Esophagus squamous epithelium (tissue), 5 donors: ENCODE measurements at regions not wholly inside any gene's neighbourhood (a gene's known extent, or its start where the extent isn't known, plus 50 kb on each side); places are given as distances from the start of the nearest gene placed in this dataset.
"Not testable (repeated sequence)": the region's sequence is repeated elsewhere in the genome, so short reads cannot be mapped to it uniquely, and the experiment has no call there.

Source experiments
- DNase-seq: peaks from one replicate; lab custom pipeline; 2025; lab: John Stamatoyannopoulos, UW
- H3K27ac ChIP-seq, 4 donors: fragments of 200-600 bp; sonication (generic); one replicate each; pipeline ENCODE4 v1.5.1; 2016 to 2019; ENCODE audit warnings: mild to moderate bottlenecking in 1 of 4
- H3K27me3 ChIP-seq, 4 donors: fragments of 200-600 bp; sonication (generic); 1 replicate in 3 of 4; 2 replicates in 1 of 4; pipeline versions ENCODE4 v1.5.1 to v1.6.0; 2017 to 2021; ENCODE audit warnings: antibody characterized with exemption in 1 of 4
- H3K36me3 ChIP-seq, 3 donors: fragments of 200-600 bp; sonication (generic); one replicate each; pipeline ENCODE4 v1.5.1; 2016 to 2019
- H3K4me1 ChIP-seq, 3 donors: fragments of 200-600 bp; sonication (generic); one replicate each; pipeline ENCODE4 v1.5.1; 2017 to 2019
- H3K4me3 ChIP-seq, 4 donors: fragments of 200-600 bp; sonication (generic); 1 replicate in 3 of 4; 2 replicates in 1 of 4; pipeline ENCODE4 v1.5.1; 2016 to 2019; ENCODE audit warnings: mild to moderate bottlenecking in 2 of 4, moderate library complexity in 1 of 4
- H3K9me3 ChIP-seq, 3 donors: fragments of 200-600 bp; sonication (generic); one replicate each; pipeline ENCODE4 v1.5.1; 2016 to 2019
- POLR2A ChIP-seq, 4 donors: fragments of 450-650 bp; IDR thresholded peaks; one replicate each; pipeline ENCODE4 v1.6.1; 2017; ENCODE audit warnings: antibody characterized with exemption in 4 of 4, mild to moderate bottlenecking in 4 of 4, moderate library complexity in 3 of 4
- WGBS, 2 donors: methylation state at CpG; one replicate each; pipeline ENCODE4 v1.1.5; 2018; 5-methylcytosine and 5-hydroxymethylcytosine counted together
- intact Hi-C: fragments of 100-400 bp; cut with DNase I; formaldehyde crosslinking; loops from one replicate; pipeline ENCODE4 v1.15.0; 2022
- TF ChIP-seq, protein P1 (sequence below), 6 experiments: fragments of 450-650 bp in 4 of 6; fragments of 200-600 bp in 2 of 6; sonication (generic) in 2 of 6; IDR thresholded peaks; one replicate each; pipeline ENCODE4 v1.5.1; 2016 to 2019; ENCODE audit warnings: antibody characterized with exemption in 6 of 6, mild to moderate bottlenecking in 4 of 6, moderate library complexity in 4 of 6
- donor health status: DM: yes; HTN: yes; CAD: no.

DNA sequence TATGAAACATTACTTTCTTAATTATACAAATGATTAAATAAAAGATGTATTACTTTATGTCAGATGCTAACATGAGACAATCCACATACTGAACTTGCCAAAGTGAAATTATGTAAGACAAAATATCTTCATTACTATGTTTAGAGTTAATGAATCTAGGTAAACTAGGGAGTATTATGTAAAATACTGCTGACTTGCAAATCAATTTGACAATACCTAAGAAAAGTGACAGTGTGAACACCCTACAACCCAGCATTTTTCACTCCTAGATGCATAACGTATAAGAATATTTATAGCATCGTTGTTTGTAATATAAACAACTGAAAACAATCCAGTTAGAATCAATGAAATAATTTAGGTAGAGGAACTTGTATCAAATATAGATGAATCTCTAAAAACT is 546.3 kb downstream of the MAGEB5 start:
- TF ChIP-seq, protein P1, sequence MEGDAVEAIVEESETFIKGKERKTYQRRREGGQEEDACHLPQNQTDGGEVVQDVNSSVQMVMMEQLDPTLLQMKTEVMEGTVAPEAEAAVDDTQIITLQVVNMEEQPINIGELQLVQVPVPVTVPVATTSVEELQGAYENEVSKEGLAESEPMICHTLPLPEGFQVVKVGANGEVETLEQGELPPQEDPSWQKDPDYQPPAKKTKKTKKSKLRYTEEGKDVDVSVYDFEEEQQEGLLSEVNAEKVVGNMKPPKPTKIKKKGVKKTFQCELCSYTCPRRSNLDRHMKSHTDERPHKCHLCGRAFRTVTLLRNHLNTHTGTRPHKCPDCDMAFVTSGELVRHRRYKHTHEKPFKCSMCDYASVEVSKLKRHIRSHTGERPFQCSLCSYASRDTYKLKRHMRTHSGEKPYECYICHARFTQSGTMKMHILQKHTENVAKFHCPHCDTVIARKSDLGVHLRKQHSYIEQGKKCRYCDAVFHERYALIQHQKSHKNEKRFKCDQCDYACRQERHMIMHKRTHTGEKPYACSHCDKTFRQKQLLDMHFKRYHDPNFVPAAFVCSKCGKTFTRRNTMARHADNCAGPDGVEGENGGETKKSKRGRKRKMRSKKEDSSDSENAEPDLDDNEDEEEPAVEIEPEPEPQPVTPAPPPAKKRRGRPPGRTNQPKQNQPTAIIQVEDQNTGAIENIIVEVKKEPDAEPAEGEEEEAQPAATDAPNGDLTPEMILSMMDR (IDR thresholded peaks at IDR 0.05), result no peak
- Histone ChIP-seq H3K9me3 (no peaks in the 10 kb centered on the region), H3K4me1 (no peaks in the 10 kb centered on the region), H3K4me3 (no peak overlapping the region), H3K36me3 (no peaks in the 10 kb centered on the region), H3K27ac (no peak overlapping the region), H3K27me3 (no peaks in the 10 kb centered on the region)
- intact Hi-C loops, result no loop called here
- DNase-seq, result no peak
- WGBS, 2 donors, result 78 to 89% methylated on average over 2 of the region's 2 CpGs

DNA sequence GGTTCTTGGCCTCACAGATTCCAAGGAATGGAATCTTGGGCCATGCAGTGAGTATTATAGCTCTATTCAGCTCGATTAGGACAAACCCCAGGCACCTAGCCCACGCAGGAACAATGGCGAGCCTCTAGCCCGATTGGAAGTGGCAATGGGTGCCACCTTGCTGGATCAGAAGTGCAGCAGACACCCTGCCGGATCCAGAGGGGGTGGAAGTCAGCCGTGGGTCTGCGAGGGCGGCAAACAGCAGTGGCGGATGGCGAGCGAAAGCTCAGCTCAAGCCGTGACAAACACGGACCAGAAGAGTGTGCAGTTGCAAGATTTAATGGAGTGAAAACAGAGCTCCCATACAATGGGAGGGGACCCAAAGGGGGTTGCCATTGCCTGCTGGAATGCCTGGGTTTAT is 539.8 kb downstream of the MAGEB5 start:
- H3K27me3 ChIP-seq, H3K4me1 ChIP-seq, H3K36me3 ChIP-seq, H3K4me3 ChIP-seq, intact Hi-C loops, DNase-seq, H3K27ac ChIP-seq, H3K9me3 ChIP-seq: not testable (repeated sequence)
- 67 to 84% methylated on average over 3 to 10 of the region's 13 CpGs for WGBS, 2 donors

DNA sequence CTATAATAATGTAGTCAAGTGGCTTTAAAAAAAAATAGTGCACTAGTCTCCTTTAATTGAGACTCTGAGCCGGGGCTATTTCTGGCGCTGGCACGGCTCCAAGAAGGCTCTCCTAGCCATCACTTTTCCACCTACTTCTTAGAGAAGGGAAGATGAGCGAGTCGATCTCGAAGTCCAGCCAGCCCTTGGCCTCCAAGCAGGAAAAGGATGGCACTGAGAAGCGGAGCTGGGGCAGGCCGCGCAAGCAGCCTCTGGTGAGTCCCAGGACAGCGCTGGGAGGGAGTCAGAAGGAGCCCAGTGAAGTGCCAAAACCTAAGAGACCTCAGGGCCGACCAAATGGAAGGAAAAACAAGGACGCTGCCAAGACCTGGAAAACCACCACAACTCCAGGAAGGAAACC is 531.9 kb downstream of the MAGEB5 start:
- Histone ChIP-seq H3K9me3 (no peaks in the 10 kb centered on the region), H3K27me3 (no peaks in the 10 kb centered on the region), H3K27ac (no peak overlapping the region), H3K4me3 (no peak overlapping the region), H3K36me3 (no peaks in the 10 kb centered on the region), H3K4me1 (no peaks in the 10 kb centered on the region)
- 67 to 71% methylated on average over 7 to 9 of the region's 12 CpGs for WGBS, 2 donors
- intact Hi-C loops, result no loop called here
- no peak for TF ChIP-seq POLR2A (IDR thresholded peaks at IDR 0.05)
- TF ChIP-seq, protein P1 (IDR thresholded peaks at IDR 0.05), result no peak
- DNase-seq, result no peak

DNA sequence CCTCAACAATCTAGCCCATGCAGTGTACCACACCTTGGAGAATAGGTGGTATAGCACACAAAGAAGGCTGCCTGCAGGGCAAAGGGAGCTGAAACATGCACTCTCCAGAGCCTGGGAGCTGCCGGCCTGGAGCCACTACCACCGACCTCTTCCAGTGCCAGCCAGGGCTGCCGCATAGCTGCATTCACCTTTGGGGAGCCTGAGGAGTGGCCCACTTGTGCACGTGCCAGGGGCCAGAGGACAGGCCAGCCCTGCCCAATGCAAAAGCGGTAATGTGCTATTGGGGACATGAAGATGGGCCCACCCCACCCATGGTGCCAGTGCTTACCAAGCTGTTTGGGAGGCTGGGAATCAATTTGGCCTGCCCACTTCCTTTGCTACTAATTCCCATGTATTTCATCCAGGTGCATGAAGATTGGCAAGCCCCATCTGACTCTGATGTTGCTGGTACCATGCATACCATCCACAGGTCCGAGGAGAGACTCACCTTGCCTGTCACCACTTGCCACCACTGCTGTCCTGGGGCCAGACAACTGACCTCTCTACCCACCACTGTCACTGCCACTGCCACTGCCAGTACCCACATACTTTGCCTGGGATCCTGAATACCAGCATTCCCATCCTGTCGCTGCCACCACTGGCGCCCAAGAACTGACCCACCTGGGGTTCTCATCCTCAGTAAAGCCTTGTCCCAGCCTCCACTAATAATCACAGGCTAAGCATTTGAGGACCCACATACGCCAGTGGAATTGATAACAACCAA is 506.9 kb downstream of the MAGEB5 start:
- TF ChIP-seq, protein P1 (IDR thresholded peaks at IDR 0.05), result no peak
- no peak for TF ChIP-seq POLR2A (IDR thresholded peaks at IDR 0.05)

DNA sequence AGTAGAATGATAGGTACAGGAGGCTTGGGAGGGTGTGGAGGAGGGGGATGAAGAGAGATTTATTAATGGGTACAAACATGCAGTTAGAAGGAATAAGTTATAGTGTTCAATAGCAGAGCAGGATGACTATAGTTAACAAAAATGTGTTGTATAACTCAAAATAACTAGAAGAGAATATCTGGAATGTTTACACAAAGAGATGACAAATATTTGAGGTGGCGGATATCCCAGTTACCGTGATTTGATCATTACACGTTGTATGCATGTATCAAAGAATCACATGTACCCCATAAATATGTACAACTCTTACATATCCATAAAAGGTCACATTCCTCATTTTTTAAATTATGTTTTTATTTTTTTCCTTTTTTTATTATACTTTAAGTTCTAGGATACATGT is 456.6 kb downstream of the MAGEB5 start:
- H3K27me3 ChIP-seq, result no peaks in the 10 kb centered on the region

More for the DNA sequence above, 506.9 kb downstream of the MAGEB5 start:
- intact Hi-C loops, result no loop called here
- Histone ChIP-seq H3K9me3 (no peaks in the 10 kb centered on the region), H3K36me3 (no peaks in the 10 kb centered on the region), H3K4me1 (no peaks in the 10 kb centered on the region), H3K4me3 (no peak overlapping the region), H3K27ac (no peak overlapping the region), H3K27me3 (no peaks in the 10 kb centered on the region)
- DNase-seq, result no peak
- 80 to 81% methylated on average over 1 to 8 of the region's 9 CpGs for WGBS, 2 donors

More for the DNA sequence above, 456.6 kb downstream of the MAGEB5 start:
- intact Hi-C loops, result no loop called here
- WGBS, 2 donors, result 81 to 85% methylated on average over 3 of the region's 3 CpGs
- no peak for DNase-seq
- Histone ChIP-seq H3K4me3 (no peak overlapping the region), H3K36me3 (no peaks in the 10 kb centered on the region), H3K9me3 (no peaks in the 10 kb centered on the region), H3K27ac (no peak overlapping the region), H3K4me1 (no peaks in the 10 kb centered on the region)
- TF ChIP-seq POLR2A (IDR thresholded peaks at IDR 0.05), result no peak
- TF ChIP-seq, protein P1 (IDR thresholded peaks at IDR 0.05), result no peak
